NT2/D1 (cell line): ENCODE measurements at regions not wholly inside any gene's neighbourhood (a gene's known extent, or its start where the extent isn't known, plus 50 kb on each side); places are given as distances from the start of the nearest gene placed in this dataset.

Experiments
- YY1 ChIP-seq: IDR thresholded peaks from 2 replicates; pipeline ENCODE4 v1.6.1; 2011; ENCODE audit not compliant: insufficient read length, insufficient read depth
- ZNF274 ChIP-seq: IDR thresholded peaks from 2 replicates; pipeline ENCODE4 v1.6.1; 2011; ENCODE audit warnings: mild to moderate bottlenecking, low read depth, low read length

GRCh38 chr10:93193906-93194305 lies 120.2 kb downstream of the CYP26A1 start:
- no peak for TF ChIP-seq YY1
- no peak for TF ChIP-seq ZNF274
